Activated gamma-delta T cell treated with Interleukin-2 at 50 U/mL for 16 hours (primary cell): ENCODE measurements at regions not wholly inside any gene's neighbourhood (a gene's known extent, or its start where the extent isn't known, plus 50 kb on each side); places are given as distances from the start of the nearest gene placed in this dataset.

Experiments used
- DNase-seq: peaks from one replicate; pipeline ENCODE4 v3.0.0-alpha.2; 2020

DNA sequence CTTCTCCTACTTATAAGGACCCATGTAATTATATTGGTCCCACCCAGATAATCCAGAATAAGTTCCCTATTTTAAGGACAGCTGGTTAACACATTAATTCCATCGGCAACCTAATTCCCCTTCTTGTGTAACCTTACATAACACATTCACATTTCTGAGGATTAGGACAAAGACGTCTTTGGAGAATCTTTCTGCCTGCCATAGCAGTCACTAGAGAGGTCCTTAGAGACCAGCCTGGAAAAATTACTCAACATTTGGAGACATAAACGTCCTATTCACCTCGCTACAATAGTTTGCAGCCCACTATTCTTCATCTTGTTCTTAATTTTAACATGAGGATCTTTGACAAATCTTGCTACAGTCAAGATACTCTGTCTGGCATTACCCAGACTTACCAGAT is 100.1 kb downstream of the MAFB start:
- DNase-seq, result no peak

DNA sequence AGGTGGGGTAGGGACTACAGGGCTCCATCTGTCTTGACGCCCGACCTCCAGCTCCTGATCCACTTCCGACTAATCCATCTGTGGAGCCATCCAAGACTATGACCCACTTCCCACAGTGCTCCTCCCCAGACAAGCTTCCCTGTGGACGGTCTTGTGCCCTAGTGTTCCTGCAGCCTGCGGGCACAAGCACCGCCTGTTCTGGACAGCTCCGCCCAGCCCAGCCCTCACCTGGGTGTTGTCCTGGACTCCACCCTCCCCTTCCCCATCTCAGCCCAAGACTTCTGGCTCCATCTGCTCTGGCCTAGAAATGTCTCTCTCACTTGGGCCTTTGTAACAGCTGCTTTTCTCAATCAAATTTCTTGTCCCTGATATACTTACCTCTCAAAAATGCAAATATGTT is 102.0 kb downstream of the MAFB start:
- no peak for DNase-seq

DNA sequence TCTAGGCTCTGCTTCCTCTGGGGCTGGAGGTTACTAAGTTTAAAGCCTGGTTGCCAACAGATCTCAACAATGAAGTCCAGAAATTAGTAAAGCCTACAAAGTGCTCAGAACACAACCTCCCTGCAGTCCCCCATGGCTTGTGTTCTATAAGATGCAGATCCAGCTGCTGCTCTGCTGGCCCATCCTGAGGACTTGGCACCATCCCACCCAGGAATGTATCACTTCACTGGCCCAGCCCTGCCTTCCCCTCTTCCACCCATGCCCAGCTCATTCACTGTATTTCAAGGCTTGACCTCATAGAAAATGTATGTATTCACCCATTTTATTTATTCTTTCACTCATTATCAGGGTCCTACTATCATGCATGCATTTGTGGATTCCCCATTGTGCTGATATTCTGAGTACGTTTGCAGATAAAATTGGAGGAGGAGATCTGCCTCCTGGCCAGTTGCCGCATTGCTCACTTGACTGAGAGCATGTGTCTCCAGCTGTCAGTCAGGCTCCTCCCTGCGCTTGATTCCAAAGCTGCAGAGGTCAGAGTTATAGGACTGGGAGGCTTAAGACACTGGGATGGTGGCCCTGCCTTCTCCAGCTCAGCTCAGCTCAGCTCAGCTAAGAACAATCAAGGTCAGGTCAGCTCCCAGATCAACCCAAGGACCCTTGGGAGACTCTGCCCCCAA is 104.8 kb downstream of the MAFB start:
- DNase-seq, result no peak

DNA sequence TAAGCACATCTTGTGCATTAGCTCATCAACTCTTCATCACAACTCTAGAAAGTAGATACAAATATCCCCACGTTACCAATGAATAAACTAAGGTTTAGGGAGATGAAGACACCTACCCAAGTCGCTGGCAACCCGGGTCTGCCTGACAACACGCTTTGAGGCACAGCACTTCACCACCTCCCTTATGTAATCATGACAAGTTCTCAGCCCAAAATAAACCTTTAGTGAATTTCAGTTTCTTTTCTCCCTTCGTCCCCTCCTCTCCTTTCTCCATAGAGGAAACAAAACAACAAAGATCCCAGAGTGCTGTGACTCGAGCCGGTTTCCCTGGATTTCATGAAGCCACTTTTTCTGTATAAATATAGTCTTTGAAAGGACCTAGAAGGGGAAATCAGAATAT is 105.4 kb downstream of the MAFB start:
- DNase-seq, result no peak

DNA sequence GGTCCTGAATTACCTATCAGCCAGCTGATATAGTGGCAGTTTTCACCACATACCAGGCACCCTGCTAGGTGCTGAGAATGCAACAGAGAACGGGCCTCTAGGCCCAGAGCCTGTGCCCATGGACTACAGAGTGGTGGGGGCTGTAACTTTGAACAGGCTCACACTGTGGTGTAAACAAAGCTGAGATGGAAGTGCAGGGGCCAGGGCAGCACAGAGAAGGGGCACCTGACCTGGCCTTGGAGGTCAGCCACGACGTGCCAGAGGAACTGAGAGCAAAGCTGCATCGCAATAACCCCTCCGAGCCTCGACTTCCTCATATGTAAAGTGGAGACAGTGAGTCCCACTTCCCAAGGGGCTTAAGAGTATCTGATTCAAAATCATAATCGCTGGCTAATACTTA is 105.8 kb downstream of the MAFB start:
- DNase-seq, result no peak

DNA sequence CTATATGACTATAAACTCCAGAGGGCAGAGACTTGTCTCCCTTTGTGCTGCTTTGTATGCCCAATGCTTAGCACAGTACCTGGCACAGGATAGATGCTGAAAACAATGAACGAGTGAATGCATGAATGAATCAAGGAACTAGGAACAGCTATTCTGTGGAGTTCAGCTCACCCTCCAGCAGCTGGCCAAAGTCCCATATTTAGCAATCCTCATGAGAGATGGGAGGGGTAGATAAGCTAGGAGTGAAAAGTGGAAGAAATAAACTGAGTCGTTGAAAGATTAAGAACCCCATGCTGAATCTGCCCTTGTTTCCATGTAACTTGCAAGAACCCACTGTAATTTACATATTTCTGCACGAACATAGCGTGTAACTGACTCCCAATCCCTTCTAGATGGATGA is 106.5 kb downstream of the MAFB start:
- DNase-seq, result no peak

DNA sequence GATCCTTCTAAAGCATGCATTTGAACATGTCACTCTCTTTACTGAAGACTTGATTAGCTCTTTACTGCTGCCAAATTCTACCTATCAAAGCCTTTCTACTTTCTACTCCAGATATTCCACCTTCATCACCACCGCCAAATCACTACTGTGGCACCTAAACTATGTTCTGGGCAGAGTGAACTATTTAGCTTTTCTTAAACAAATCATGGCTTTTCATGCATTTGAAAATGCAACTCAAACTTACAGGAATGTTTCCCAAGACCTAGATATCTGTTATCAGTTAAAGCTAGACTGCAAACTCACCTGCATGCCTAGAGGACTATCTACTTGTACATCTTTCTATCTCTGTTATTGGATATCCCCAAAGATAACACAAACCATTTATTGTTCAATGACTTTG is 109.3 kb downstream of the MAFB start:
- DNase-seq, result no peak

DNA sequence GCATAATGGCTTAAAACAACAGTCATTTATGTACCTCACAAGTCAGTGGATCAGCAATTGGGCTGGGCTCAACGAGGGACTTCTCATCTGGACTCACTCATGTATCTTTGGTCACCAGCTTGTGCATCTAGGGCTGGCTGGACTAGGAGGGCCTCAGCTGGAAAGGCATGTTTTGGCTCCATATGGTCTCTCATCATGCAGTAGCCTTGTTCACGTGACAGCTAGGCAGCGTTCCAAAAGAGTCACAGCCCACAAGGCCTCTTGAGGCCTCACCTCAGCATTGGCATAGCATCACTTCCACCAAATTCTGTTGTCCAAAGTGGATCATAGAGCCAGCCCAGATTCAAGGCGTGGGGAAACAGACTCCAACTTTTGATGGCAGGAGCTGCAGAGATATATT is 110.1 kb downstream of the MAFB start:
- no peak for DNase-seq

DNA sequence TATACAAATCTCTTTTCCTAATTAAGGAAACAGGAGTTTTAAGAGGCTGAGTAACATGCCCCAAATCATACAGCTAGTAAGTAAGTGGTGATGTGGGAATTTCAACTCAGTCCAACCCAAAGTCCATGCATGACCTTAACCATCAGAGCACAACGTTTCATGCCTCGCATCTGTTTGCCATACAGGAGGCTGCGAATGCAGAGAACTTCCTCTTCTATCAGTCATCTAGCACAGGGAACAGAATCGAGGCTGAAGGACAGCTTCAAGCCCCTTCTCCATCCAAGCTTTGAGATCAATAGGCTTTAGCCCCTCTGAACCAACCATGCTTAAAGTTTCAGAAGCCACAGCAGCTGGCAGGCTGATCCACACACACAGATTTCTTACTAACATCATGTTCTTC is 113.2 kb downstream of the MAFB start:
- no peak for DNase-seq

DNA sequence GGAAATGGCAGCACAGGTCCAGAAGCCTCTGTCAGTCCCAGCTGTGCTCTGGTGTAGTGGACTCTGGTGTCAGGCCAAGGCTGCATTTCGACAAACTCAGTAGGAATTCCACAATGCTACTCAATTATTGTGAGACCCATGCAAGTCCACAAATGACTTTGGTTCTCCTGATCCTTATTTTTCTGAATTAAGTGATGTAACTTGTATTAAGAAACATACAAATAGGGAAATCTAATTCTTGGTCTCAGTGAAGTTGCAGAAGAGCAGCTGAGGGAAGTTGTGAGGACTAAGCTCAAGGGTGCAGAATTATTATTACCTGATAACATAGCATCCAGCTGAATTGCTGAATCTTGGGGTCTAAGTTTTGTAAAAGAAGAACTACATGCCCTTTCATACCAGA is 116.8 kb downstream of the MAFB start:
- DNase-seq, result no peak

DNA sequence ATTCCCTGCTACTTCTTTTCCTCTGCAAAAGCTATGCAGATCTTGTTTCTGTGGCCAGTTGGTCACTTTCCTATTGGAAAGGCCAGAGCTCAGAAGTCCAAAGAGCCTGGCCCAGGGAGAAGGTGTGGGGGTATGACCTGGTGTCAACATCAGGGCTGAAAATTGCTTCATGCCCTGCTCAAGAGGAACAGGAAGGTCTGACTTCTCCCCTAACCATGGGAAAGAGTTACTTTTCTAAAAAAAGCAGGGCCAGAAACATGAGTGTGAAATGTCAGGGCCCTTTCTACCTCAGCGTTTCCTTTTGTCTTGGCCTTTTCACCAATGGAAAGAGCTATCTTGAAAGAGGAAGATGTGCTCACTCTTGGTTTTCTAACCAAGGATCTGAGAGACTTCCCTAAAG is 117.4 kb downstream of the MAFB start:
- no peak for DNase-seq

DNA sequence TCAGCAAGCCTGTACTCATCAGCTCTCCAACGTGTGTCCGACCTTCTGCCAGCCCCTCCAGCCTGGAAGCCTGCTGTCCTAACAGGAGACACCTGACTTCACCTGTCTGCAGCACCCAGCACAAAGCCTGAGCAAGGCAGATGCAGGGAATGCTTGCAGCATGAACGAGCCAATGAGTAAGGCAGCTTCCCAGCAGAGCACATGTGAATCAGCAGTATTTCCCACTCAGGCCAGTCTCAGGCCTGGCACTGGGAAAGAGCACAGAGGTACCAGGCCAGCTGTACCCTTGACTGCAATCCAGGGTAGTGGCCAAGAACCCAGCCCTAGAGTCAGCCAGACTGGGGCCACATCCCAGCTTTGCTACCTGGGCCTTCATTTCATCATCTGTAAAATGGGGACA is 120.8 kb downstream of the MAFB start:
- no peak for DNase-seq

DNA sequence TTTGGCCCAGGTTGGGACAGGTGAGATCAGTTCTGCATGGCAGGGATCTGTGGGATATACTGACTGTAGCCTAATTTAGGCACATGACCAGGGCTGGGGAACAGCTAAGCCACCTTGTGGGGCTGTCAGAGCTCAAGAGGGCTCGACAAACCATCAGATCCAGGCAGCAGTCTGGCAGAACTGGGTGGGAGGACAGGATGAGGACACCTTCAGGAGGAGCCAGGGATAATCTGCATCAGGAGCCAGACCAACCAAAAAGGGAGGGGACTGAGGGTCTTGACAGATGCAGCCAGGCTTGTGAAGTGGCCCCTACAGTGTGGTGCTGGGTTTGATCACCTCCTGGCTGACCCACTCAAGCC is 123.4 kb downstream of the MAFB start:
- DNase-seq, result no peak

DNA sequence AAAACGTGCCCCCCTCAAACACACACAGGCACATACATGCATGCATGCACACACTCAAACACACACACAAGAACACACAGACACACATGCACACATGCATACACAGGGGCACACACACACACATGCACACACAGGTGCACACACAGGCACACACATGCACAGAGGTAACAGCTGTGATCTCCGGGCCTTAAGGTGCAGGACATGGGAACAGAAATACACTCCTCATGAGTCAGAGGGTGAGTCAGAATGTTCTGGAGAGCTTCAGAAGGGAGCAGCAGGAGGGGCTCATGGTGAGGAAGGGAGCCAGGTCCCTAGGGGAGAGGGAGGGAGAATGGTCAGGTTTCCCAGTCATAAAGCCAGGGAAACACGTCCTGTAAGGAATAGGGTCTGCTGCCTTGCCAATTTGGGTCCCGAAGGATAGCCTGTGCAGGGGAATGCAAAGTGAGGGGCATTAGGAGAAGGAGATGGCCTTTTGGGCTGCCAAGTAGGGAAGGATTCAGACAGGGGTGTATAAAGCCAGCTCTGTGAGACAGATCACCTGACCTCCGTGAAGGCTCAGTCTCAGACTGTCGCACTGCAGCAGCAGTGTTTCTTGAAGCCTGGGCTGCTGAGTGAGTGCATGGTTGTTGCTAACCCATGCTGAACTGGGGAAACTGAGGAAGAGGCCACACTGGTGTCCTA is 123.9 kb downstream of the MAFB start:
- DNase-seq, result no peak

DNA sequence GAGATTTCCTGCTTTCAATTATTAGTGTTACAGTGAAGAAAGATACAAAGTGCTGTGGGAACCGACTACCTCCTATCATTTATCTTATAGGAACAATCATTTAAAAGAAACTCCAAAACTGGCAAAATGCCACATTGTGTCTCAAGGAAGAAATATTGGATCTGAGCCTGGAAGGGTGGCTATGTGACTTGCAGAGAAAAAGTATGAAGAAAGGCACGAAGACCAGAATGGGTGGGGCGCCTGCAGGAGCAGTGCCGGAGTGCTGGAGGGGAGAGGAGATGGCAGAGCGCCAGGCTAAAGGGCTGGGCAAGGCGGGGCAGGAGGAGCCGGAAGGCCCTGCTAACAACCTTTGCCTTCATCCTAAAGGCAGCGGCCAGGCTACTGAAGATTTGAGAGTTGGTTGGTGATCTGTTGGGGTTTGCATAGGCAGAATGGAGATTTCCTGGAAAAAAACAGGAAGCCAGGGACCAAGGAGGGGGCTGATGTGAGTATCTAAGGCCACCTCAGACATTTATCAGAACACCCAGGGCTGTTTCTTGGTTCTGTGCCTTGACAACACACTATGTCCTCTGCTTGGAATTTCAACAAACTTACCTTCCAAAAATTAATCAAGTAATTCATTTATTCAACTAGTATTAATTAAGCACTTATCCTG is 125.6 kb downstream of the MAFB start:
- no peak for DNase-seq

DNA sequence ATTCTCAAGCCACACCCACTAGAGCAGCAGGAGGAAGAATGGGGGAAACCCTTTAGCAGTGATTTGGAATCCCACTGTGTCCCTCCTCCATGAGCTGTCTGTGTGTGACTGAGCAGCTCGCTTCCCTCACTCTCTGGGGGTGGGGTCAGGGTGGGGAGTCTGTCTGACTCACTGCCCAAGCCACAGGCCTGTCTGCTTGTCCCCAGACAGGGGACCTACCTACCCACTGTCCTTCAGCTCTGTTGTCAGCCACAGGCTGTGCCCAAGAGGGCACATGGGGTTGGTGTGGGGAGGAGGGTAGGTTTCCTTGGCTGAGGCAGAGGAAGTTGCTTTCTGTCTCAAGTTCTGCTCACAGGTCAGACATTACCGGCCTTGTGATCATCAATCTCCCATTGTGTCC is 127.0 kb downstream of the MAFB start:
- no peak for DNase-seq

DNA sequence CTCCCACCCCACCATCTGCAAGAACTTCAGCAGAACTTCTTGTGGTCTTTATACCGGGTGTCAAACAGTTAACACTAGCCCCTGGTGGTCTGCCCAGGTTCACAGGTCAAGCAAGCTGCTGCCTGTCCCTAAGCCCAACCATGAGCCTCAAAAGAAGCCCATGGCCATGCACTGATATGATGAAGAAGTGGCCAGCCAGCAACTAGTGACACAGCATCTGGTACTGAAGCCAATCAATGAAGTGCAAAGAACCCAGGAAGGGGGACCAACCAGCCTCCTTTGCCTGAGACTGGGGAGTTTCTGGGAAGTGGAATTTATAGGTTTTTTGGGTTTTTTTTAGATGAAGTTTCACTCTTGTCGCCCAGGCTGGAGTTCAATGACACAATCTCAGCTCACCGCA is 127.8 kb downstream of the MAFB start:
- no peak for DNase-seq

DNA sequence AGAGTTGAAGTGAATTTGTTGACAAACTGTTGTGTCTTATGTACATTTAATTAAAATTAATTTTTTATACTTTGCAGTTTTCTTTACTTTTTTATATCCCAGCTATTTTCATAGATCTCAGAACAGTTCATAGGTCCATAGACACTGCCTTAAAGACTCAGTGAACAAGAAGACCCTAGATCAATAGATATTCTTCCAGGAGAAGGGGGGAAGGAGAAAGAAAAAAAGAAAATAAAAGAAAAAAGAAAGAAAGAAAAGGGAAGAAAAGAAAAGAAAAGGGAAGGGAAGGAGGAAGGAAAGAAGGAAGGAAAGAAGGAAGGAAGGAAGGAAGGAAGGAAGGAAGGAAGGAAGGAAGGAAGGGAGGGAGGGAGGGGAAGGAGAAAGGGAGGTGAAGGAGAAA is 130.8 kb downstream of the MAFB start:
- no peak for DNase-seq

DNA sequence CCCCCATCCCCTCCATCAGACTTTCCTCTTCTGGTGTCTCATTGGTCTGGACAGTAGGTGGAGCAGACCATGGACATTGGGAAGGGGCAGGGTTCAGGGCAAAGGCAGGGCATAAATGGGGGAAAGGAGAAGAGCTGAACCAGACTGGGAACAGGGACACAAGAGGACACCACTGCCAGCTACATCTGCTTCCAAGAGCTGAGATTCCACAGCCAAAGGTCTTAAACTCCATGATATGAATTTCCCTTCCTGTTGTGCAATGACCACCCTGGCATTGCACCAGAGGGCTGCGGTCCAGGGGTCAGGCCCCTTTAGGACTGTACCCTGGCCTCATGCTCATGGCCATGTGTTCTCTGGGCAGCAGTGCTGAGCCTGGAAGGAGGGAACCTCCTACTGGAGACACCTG is 137.9 kb downstream of the MAFB start:
- no peak for DNase-seq

DNA sequence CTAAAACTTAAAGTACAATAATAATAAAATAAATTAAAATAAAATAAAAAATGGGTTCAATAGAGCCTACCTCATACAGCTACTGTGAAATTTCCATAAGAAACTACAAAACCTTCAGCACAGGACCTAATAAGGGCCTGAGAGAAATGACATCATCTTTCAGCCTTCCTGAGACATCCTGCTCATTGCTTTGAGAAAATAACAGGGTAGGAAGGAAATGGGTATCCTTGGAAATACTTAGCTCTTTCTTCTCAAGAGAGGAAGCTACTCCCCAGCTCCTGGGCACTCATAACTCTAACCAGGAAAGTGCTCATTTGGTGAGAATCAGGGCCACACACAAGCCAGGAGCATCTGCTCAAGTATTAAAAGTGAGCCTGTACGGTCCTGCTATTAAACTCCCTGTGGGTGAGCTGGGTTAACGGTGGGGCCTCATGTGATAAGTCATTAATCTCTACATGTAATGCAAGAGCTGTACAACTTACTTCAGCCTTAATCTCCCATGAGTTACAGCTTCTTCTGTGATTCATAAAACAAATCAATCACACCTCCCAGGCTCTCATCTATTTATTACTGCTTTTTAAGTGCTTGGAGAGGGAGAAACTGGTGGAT is 141.4 kb downstream of the MAFB start:
- no peak for DNase-seq

DNA sequence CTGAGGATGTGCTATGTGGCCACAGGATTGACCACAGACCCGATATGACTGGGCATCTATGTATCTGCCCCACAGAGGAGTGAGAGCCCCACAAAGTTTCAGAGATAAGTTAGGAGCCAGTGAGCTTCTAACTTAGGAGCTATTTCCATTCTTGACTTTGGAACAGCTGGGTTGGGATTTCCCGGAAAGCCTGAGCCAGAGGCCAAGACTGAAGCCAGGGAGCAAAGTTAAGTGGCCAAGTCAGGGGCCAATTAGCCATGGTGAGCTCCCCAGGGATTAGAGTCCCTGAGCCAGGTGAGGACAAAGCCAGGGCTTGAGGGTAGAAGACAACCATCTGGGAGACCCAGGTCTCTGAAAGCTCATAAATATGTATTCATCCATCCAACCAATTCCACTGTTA is 143.6 kb downstream of the MAFB start:
- no peak for DNase-seq

DNA sequence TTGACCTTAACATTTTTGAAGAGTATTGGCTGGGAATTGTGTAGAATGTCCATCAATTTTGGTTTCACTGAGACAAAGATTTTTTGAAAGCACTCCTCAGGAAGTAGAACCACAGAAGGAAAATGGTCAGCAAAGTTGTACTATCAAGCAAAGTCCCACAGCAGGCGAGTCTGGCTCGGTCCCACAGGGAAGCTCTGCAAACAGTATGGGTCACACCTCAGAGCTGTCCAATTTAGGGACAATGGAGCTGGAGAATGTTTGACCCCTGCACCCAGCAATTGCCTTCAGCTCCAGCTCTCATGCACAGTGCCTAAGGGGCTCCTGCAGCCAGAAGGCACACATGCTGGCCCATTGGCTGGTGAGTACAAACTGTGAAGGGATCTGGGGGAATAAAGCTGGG is 147.0 kb downstream of the MAFB start:
- DNase-seq, result no peak

DNA sequence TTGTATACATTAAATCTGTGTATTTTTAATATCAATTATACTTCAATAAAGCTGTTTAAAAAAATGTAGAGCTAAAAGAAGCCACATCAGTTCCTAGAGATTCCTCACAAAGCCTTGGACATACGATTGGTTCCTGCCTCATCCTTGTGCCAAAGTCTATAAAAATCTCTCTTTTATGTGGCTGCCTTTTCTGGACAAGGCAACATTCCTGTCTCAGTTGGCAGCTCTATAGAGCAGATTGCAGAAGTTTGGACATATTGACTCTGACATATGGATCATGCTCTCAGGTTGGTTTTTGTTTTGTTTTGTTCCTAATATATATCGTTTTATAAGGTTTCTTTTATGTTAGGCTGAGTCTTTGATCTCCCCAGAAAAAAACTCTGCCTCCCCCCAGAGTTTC is 148.9 kb downstream of the MAFB start:
- no peak for DNase-seq

DNA sequence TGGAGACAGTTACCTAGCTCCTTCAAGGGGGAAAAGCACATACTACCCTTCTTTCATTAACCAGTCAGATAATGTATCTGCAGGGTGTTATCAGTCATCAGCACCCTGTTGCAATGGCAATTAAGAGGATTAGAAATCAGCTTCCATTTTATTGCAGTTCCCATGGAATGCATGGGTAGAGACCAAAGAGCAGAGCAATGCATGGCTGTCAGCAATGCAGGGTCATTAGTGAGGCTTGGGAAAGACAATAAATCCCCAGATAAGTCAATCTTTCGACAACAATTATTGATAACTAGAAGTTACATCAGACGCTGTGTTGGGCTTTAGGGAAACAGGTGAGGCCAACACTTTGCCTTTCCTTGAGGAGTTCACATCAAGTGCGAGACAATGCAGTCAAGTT is 150.9 kb downstream of the MAFB start:
- no peak for DNase-seq
